ENCODE measurements at regions not wholly inside any gene's neighbourhood (a gene's known extent, or its start where the extent isn't known, plus 50 kb on each side); places are given as distances from the start of the nearest gene placed in this dataset.

- TF ChIP-seq CTCF (IDR thresholded peaks at IDR 0.05; ENCODE audit: insufficient read depth, low read depth, low read length, missing control alignments), result no peak
- DNase-seq (ENCODE audit: low read depth), result no peak
- H3K4me3 ChIP-seq (ENCODE audit: low read length), result no peak overlapping the region
These were observed 83.8 kb upstream of the FSTL4 start for GRCh38 chr5:133696006-133696584.

- no peak for TF ChIP-seq CTCF (IDR thresholded peaks at IDR 0.05; ENCODE audit: insufficient read depth, low read depth, low read length, missing control alignments)
- DNase-seq (ENCODE audit: low read depth), result no peak
- no peak overlapping the region for H3K4me3 ChIP-seq (ENCODE audit: low read length)
These were observed 82.0 kb upstream of the FSTL4 start for GRCh38 chr5:133694181-133694831.

- TF ChIP-seq CTCF (IDR thresholded peaks at IDR 0.05; ENCODE audit: insufficient read depth, low read depth, low read length, missing control alignments), result no peak
- DNase-seq (ENCODE audit: low read depth), result peak; percentile 31
- no peak overlapping the region for H3K4me3 ChIP-seq (ENCODE audit: low read length)
These were observed 79.1 kb upstream of the FSTL4 start for GRCh38 chr5:133691448-133691847.

GRCh38 chr5:133690746-133691145 lies 78.4 kb upstream of the FSTL4 start:
- DNase-seq (ENCODE audit: low read depth), result no peak
- H3K4me3 ChIP-seq (ENCODE audit: low read length), result no peak overlapping the region
- TF ChIP-seq CTCF (IDR thresholded peaks at IDR 0.05; ENCODE audit: insufficient read depth, low read depth, low read length, missing control alignments), result no peak

GRCh38 chr5:133688391-133688790 lies 76.0 kb upstream of the FSTL4 start:
- peak; percentile 52 for DNase-seq (ENCODE audit: low read depth)

GRCh38 chr5:133687212-133688061 lies 75.1 kb upstream of the FSTL4 start:
- no peak for TF ChIP-seq CTCF (IDR thresholded peaks at IDR 0.05; ENCODE audit: insufficient read depth, low read depth, low read length, missing control alignments)
- no peak overlapping the region for H3K4me3 ChIP-seq (ENCODE audit: low read length)
- peak; percentile 73 for DNase-seq (ENCODE audit: low read depth)

More at GRCh38 chr5:133688391-133688790, 76.0 kb upstream of the FSTL4 start:
- no peak for TF ChIP-seq CTCF (IDR thresholded peaks at IDR 0.05; ENCODE audit: insufficient read depth, low read depth, low read length, missing control alignments)
- H3K4me3 ChIP-seq (ENCODE audit: low read length), result no peak overlapping the region
